ENCODE measurements at regions not wholly inside any gene's neighbourhood (a gene's known extent, or its start where the extent isn't known, plus 50 kb on each side); places are given as distances from the start of the nearest gene placed in this dataset.

DNA sequence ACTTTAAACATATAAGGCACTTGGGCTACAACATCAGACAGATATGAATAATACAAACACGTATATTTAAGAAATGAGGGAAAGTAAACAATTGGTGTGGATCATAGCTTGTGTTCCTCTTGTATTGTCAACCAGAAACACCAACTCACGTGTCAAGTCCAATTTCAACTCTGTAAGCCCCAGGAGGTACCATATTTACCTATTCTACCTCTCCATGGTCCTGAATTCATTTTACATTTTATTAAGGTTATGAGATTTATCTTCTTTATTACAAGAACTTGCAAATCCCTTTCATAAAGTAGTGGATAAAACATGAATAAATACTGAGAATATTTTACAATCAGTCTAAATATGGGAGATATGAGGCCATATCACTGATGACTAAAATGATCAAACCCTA, 501.6 kb downstream of the MAT2B start:
- no peaks in the 10 kb centered on the region for H3K9me3 ChIP-seq (ENCODE audit: control insufficient read depth, insufficient read depth, low read length)
- no CpG with 5 or more reads among the region's 2 CpGs for WGBS (ENCODE audit: insufficient coverage)
- intact Hi-C loops (cut with micrococcal nuclease): no loop called here
- H3K4me1 Mint-ChIP-seq: peaks cover 0 to 9% of the 10 kb centered on the region in 2 donors
- TF ChIP-seq, protein P1, sequence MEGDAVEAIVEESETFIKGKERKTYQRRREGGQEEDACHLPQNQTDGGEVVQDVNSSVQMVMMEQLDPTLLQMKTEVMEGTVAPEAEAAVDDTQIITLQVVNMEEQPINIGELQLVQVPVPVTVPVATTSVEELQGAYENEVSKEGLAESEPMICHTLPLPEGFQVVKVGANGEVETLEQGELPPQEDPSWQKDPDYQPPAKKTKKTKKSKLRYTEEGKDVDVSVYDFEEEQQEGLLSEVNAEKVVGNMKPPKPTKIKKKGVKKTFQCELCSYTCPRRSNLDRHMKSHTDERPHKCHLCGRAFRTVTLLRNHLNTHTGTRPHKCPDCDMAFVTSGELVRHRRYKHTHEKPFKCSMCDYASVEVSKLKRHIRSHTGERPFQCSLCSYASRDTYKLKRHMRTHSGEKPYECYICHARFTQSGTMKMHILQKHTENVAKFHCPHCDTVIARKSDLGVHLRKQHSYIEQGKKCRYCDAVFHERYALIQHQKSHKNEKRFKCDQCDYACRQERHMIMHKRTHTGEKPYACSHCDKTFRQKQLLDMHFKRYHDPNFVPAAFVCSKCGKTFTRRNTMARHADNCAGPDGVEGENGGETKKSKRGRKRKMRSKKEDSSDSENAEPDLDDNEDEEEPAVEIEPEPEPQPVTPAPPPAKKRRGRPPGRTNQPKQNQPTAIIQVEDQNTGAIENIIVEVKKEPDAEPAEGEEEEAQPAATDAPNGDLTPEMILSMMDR (IDR thresholded peaks at IDR 0.05): no peak
- ATAC-seq (no peak), DNase-seq (no peak)
- no peak overlapping the region for H3K27ac Mint-ChIP-seq
- H3K4me3 Mint-ChIP-seq: no peak overlapping the region
- H3K36me3 ChIP-seq (ENCODE audit: control insufficient read depth, insufficient read depth, low read length): no peaks in the 10 kb centered on the region
- peaks cover 2% of the 10 kb centered on the region for H3K27me3 ChIP-seq (ENCODE audit: control insufficient read depth, insufficient read depth, low read length)
- no peaks in the 10 kb centered on the region for H3K9me3 Mint-ChIP-seq
- H3K4me3 ChIP-seq (ENCODE audit: low read length): no peak overlapping the region
- H3K27ac ChIP-seq (ENCODE audit: low read length): no peak overlapping the region
- no peaks in the 10 kb centered on the region for H3K4me1 ChIP-seq (ENCODE audit: control insufficient read depth, insufficient read depth, low read length)
- no peaks in the 10 kb centered on the region for H3K36me3 Mint-ChIP-seq
- peaks cover 0 to 3% of the 10 kb centered on the region in 2 donors for H3K27me3 Mint-ChIP-seq (ENCODE audit: low read depth in 2 of 2)

DNA sequence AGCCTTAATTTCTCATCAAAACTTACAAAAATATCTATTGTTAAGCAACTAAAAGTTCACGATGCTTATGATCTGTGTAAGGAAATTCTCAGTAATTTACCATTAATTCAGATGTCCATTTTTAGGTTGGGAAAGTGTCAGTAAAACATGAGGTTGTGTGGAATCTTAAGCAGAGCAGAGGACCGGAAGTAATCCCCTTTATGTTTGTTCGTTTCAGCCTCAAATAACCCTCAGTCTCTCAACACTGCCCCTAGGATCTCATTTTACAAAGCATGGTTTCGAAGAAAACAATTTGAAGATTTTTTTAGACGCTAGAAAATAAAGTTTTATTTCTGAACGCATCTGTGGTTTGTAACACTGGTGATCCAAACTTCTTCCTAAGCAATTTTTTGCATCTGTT, 504.2 kb downstream of the MAT2B start:
- no peak overlapping the region for H3K4me3 Mint-ChIP-seq
- DNase-seq (no peak), ATAC-seq (no peak)
- Histone ChIP-seq H3K4me3 (ENCODE audit: low read length) (no peak overlapping the region), H3K27ac (ENCODE audit: low read length) (no peak overlapping the region), H3K4me1 (ENCODE audit: control insufficient read depth, insufficient read depth, low read length) (no peaks in the 10 kb centered on the region), H3K27me3 (ENCODE audit: control insufficient read depth, insufficient read depth, low read length) (no peaks in the 10 kb centered on the region), H3K36me3 (ENCODE audit: control insufficient read depth, insufficient read depth, low read length) (no peaks in the 10 kb centered on the region), H3K9me3 (ENCODE audit: control insufficient read depth, insufficient read depth, low read length) (no peaks in the 10 kb centered on the region)
- no peaks in the 10 kb centered on the region for H3K36me3 Mint-ChIP-seq
- no peak overlapping the region for H3K27ac Mint-ChIP-seq
- intact Hi-C loops (cut with micrococcal nuclease): loop anchor here (10.0 kb wide), 1 partner anchor 1195 kb away; no protein-coding TSS in a partner anchor
- no peaks in the 10 kb centered on the region for H3K4me1 Mint-ChIP-seq
- H3K27me3 Mint-ChIP-seq (ENCODE audit: low read depth in 2 of 2): peaks cover 0 to 3% of the 10 kb centered on the region in 2 donors
- TF ChIP-seq, protein P1 (IDR thresholded peaks at IDR 0.05): no peak
- no peaks in the 10 kb centered on the region for H3K9me3 Mint-ChIP-seq
- WGBS (ENCODE audit: insufficient coverage): 83% methylated on average over 5 of the region's 6 CpGs

DNA sequence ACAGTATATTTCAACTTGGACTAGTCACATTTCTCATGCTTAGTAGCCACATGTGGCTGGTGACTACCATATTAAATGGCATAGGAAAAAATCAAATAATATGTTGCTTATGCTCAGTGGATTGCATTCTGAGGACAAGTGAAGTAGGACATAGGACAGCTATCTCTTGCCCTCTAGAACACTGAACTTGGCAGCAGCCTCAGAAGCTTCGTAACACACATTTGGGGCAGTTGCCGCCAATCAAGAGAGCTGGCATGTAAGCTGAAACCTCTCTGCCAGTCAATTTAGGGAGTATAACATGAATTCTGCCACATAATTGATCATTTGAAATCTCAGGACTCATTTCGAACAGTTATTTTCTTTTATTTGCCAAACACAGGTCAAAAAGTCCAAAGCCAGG, 505.5 kb downstream of the MAT2B start:
- 94% methylated on average over 2 of the region's 3 CpGs for WGBS (ENCODE audit: insufficient coverage)
- H3K27ac Mint-ChIP-seq: no peak overlapping the region
- no peaks in the 10 kb centered on the region for H3K36me3 Mint-ChIP-seq

GRCh38 chr5:164012371-164012770, 507.0 kb downstream of the MAT2B start:
- Histone ChIP-seq H3K4me1 (ENCODE audit: control insufficient read depth, insufficient read depth, low read length) (no peaks in the 10 kb centered on the region), H3K27ac (ENCODE audit: low read length) (no peak overlapping the region), H3K27me3 (ENCODE audit: control insufficient read depth, insufficient read depth, low read length) (no peaks in the 10 kb centered on the region), H3K36me3 (ENCODE audit: control insufficient read depth, insufficient read depth, low read length) (no peaks in the 10 kb centered on the region), H3K4me3 (ENCODE audit: low read length) (no peak overlapping the region), H3K9me3 (ENCODE audit: control insufficient read depth, insufficient read depth, low read length) (no peaks in the 10 kb centered on the region)
- ATAC-seq (no peak), DNase-seq (no peak)
- intact Hi-C loops (cut with micrococcal nuclease): loop anchor here (2.0 to 10.0 kb wide), 2 partner anchors 316 to 1192 kb away; no protein-coding TSS in a partner anchor
- no peak overlapping the region for H3K27ac Mint-ChIP-seq
- no peak overlapping the region for H3K4me3 Mint-ChIP-seq
- no peaks in the 10 kb centered on the region for H3K4me1 Mint-ChIP-seq
- TF ChIP-seq, protein P1 (IDR thresholded peaks at IDR 0.05): no peak
- no peaks in the 10 kb centered on the region for H3K36me3 Mint-ChIP-seq
- H3K9me3 Mint-ChIP-seq: no peaks in the 10 kb centered on the region
- 53% methylated on average over 4 of the region's 4 CpGs for WGBS (ENCODE audit: insufficient coverage)
- no peaks in the 10 kb centered on the region for H3K27me3 Mint-ChIP-seq (ENCODE audit: low read depth in 2 of 2)

More for the DNA sequence above, 505.5 kb downstream of the MAT2B start:
- Histone ChIP-seq H3K4me1 (ENCODE audit: control insufficient read depth, insufficient read depth, low read length) (no peaks in the 10 kb centered on the region), H3K4me3 (ENCODE audit: low read length) (no peak overlapping the region), H3K9me3 (ENCODE audit: control insufficient read depth, insufficient read depth, low read length) (no peaks in the 10 kb centered on the region), H3K27me3 (ENCODE audit: control insufficient read depth, insufficient read depth, low read length) (no peaks in the 10 kb centered on the region), H3K27ac (ENCODE audit: low read length) (no peak overlapping the region), H3K36me3 (ENCODE audit: control insufficient read depth, insufficient read depth, low read length) (no peaks in the 10 kb centered on the region)
- intact Hi-C loops (cut with micrococcal nuclease): loop anchor here (10.0 kb wide), 1 partner anchor 1194 kb away; no protein-coding TSS in a partner anchor
- DNase-seq (no peak), ATAC-seq (no peak)
- Mint-ChIP-seq H3K27me3 (ENCODE audit: low read depth in 2 of 2) (peaks cover 0 to 3% of the 10 kb centered on the region in 2 donors), H3K4me3 (no peak overlapping the region), H3K4me1 (no peaks in the 10 kb centered on the region), H3K9me3 (no peaks in the 10 kb centered on the region)
- TF ChIP-seq, protein P1 (IDR thresholded peaks at IDR 0.05): no peak

All from natural killer cell (primary cell).